AG08395 (cell line): ENCODE measurements at regions not wholly inside any gene's neighbourhood (a gene's known extent, or its start where the extent isn't known, plus 50 kb on each side); places are given as distances from the start of the nearest gene placed in this dataset.
"Not testable (repeated sequence)": the region's sequence is repeated elsewhere in the genome, so short reads cannot be mapped to it uniquely, and the experiment has no call there.

ENCODE experiments used
- DNase-seq: peaks from one replicate; pipeline ENCODE4 v3.0.0; 2012; ENCODE audit warnings: mixed read lengths, low spot score

DNA sequence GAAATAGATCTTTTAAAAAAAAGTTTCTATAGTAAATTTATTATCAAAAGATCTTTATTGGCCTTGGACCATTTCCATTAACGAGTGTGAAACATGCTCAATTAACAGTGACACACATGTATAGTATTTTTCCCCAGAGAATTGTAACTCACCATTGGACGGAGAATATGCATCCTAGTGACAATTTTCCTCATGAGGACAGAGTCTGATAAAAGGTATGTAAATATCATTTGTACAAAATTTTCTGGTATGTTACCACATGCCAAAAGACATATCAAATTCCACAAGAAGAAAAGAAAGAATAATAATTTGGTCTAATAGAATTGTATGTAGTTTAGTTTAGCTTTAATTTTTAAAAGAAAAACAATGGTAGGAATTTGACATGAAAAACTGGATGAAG lies 1096.0 kb upstream of the FLRT2 start:
- DNase-seq: no peak

DNA sequence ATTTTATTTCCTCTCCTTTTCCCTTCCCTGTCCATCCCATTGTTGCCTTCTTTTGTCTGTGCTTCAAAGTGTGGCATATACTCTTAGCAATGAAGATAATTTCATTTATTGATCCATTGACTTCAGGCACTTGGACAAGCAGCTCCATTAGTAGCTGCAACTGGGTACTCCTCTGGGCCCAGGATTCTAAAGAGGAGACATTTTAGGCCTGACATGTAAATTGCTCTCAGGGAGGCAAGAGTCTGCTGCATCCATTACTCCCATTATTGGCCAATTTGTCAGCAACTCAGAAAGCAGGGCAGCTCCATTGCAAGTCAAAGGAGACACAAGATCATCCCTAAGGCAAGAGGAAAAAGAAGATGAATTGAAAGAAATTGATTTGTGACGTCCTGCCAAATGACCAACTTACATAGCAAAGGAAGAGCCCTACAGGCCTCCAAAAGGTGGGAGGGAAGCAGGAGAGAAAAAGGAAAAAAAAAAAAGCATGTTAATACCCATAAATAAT lies 1094.1 kb upstream of the FLRT2 start:
- no peak for DNase-seq

DNA sequence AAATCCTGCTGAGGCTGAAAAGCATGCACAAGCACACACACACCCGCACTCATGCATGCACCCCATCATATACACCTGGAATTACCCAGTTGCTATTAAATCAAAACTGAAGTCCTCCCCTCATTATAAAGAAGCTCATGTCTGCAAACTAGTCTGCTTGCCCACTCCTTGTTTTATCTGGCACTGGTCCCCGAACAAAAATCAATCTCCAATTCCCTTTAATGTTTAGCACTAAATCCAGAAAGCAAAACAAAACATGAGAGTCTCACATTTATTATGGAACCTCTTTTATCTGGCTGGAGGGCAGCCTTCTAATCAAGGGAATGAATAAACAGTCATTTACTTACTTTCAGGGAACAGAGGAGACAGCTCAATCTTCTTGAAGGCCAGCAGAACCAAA lies 1093.4 kb upstream of the FLRT2 start:
- DNase-seq: no peak

DNA sequence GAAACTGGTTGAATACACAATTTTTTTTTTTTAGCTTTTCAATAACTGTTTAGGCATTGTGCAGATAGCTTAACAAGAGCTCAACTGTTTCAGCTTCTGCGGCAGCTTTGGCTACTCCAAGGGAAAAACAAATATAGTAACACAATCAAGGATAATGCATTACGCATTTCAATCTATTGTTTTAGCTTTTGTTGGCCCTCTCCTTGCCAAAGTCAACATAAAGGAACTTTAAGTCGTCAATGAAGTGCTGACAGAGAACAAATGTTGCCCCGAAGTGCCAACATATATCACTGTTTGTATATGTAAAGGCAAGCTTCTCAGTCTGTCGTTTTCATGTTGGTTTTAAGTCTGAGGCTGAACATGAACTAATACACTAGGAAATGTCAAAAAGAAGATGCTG lies 1087.4 kb upstream of the FLRT2 start:
- no peak for DNase-seq

DNA sequence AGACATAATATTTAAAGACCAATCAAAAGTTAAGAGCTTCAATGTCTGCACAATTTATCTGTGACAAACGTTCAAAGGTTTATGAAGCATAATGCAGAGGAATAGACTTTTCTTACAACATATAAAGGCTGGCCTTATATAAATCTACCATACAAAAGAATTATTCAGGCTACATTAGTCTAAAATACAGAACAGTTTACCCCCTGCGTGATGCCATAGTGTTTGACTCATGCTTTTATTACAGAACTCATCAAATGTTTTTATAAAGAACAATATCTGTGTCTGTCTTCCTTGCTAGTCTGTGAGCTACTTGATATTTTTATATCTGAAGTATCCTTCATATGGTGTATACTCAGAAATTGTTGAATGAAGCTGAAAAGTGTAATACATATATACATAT lies 1084.5 kb upstream of the FLRT2 start:
- DNase-seq: no peak

DNA sequence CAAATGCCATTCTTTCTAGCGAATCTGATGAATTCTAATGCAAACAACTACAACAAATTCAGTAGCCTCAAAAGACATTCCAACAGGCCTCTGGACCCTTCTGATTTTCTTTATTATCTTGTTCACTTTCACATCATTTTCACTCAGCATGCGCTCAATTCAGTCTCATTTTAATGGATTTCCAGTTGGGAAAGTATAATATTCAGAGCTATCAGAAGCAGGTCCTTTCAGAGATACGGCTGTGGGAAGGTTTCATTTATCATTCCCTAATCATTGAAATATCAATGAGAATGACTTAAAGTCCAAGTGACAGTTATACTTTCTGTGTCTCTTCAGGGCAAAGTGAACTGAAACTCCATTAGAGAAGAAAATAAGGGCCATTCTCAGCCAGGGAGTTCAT lies 1083.7 kb upstream of the FLRT2 start:
- no peak for DNase-seq

DNA sequence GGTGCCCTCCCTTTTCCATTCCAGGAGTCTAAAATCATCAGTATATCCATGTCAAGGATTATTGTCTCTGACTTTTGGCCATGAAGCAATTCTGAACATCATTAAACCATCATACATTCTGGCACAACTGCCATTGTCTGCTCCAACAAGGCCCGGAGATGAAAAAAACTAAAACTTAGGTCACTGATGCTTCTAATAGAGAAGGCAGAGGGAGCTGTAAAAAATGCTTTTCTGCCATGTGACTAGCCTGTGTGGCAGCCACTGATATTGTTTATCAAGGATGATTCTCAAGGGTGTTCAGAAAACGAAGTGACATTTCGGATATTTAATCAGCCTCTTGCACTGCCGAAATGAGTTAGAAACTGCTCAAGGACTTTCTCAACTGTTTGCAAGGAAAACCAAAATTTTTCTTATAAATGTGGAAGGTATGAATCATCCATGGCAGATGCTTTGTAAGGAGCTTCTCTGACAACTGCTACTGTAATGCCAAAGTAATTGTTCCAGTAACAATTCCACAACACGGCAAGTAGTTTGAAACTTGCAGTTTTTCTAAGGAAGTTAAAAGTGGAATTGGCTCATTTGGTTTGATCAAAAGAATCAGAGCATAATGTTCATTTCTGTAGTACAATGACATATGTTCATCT lies 1076.5 kb upstream of the FLRT2 start:
- peak; percentile 19 for DNase-seq

DNA sequence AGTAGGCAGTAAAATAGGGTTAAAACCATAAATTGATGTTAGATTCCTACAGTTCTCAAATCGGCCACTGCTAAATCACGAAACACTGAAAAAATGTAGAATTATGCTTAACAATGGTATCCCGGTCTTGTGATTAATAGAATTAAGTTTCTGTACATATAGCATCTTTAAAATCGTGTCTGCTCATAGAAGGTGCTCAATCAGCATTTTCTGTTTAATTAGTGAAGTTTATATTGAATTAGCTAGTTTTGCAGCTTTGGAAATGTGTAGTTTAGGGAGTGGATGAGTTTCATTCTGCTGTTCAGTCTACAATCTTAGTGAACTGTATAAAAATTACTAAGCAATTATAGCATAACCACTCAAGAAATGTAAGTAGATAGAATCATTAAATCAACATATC lies 1075.8 kb upstream of the FLRT2 start:
- no peak for DNase-seq

DNA sequence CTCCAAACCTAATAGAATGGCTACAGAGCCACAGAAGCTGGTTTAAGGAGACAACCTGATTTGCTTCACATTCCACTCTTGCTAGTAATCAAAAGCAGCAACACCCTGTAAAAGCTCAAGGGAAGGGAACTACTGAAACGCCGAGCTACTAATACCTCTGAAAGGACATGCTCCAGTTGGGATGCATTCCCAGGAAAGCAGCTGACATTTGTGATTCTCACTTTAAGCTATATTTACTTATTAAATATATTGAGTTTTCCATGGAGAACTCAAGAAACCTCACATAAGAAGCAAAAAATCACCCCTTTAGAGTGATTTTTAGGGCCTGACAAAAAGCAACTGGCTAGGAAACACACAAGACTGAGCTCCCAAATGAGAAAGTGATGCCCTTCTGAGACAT lies 1073.0 kb upstream of the FLRT2 start:
- no peak for DNase-seq

DNA sequence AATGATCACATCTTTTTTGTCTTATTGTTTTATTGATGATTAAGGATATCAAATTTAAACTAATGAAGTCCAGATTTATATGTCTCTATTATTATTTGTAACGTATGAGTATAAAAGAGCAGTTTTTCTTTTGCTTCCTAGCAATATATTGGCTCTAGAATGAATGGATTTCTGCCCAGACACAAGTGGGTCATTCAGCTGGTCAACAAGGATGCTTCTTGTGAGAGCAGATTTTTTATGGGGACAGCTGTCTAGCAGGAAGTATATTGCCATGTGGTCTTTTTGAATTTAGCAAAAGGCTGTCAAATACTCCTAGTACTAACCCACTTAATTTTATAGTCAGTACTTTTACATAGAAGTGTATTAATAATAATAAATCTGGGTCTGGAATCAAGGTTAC lies 1071.1 kb upstream of the FLRT2 start:
- DNase-seq: no peak

DNA sequence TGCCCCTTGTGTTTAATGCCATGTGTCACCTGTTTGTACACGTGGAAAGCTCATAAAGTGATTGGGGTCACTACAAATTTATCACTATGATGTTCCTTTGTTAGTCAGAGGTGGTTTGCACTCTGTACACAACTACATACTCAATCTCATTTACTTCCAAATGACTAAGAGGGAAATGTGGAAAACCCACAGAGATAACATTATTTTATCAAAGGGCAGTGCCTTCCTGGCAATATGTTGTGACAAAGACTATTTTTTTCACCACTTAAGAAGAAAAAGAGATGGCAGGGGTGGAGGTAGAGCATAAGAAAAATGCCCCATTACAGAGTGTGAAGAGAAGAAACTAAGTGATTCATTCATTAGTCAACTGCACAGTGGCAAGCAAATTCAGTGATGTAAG lies 1064.1 kb upstream of the FLRT2 start:
- DNase-seq: no peak

DNA sequence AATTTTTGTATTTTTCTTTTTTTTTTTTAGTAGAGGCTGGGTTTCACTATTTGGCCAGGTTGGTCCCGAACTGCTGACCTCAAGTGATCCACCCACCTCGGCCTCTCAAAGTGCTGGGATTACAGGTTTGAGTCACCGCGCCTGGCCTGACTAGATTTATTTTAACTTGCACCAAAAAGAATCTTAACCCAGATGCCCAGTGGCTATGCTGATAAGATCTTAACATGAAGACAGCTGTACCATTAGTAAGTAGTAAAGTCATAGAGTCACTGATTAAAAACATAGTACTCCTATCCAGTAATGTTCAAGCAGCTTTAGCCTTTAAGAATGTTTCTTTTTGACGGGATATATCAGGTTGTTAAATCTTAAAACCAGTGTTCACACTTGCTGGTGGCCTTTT lies 1061.8 kb upstream of the FLRT2 start:
- DNase-seq: no peak

DNA sequence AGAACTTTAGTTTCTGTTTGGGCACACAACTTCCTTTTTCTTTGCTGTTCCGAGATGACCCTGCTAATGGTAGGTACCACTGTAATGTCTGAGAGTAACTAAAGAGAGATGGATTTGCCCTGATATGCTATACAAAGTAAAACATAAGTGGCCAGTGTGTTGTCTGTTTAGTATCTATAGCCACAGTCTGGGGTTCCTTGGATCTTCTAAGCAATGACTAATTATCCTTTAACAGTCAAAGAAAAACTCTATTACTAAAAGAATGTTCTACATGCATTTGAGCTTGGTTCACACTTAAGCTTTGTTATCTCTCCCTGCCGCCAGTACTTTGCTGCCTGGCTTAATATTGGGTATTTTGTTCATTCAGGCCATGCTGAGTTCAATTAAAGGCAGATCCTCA lies 1051.9 kb upstream of the FLRT2 start:
- DNase-seq: no peak

DNA sequence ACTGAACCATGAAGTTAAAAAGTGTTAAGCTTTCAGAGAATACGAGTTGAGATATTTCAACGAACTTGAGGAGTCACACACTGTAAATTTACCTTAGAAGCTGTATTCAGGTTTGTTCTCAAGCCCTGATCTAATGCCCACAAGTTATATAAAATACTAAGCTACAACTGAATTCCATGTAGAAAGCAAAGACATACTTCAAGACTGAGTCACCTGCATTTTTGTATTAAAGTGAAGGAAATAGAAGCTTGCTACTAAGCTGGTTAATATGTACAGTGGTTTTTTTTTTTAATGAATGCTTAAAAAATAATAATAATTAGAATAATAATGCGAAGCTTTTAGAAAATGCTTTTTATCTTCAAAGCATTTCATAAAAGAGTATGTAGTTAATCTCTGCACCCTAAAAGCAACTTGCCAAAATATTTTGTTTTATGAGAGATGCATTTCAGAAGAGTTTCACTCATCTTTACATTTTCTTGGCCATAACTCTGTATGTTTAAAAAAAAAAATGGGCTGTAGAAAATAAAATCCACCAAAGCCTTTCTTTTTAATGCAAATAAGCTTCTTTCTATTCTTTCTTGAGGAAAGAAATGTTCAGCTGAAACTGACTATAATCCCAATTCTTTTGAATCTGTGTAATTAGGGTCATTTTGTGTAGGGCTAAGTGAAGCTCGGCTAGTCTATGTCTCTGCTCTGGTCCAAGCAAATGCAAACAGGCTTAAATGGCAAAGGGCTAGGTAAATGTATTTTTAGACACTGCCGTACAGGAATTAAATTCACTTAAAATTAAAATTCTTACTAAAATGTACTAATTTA lies 1047.5 kb upstream of the FLRT2 start:
- peak; percentile 56 for DNase-seq

DNA sequence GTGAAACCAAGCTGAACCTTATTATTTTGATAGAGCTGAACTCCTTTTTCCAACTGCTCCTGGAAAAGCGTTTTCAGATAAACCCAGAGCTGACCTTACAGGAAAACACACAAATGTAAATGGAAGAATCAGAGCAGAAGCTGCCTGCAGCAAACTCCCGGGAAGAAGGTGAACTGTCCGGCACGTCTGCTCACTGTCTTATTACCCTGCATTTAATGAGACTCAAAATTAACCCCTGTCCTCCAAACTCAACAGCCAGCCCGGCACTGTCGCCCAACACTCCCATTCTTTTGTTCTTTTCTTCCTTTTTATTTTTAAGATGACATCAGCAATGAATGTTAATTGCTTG lies 1046.9 kb upstream of the FLRT2 start:
- no peak for DNase-seq

DNA sequence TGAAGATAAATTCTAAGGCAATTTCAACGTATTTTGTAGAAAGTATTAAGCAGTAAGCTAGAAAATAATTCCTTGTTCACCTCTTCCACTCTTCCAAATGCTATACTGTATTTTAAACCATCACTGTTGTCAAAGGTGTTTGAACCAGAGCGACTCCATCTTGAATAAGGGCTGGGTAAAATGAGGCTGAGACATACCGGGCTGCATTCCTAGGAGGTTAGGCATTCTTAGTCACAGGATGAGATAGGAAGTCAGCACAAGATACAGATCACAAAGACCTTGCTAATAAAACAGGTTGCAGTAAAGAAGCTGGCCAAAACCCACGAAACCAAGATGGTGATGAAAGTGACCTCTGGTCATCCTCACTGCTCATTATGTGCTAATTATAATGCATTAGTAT lies 1045.7 kb upstream of the FLRT2 start:
- not testable (repeated sequence) for DNase-seq

DNA sequence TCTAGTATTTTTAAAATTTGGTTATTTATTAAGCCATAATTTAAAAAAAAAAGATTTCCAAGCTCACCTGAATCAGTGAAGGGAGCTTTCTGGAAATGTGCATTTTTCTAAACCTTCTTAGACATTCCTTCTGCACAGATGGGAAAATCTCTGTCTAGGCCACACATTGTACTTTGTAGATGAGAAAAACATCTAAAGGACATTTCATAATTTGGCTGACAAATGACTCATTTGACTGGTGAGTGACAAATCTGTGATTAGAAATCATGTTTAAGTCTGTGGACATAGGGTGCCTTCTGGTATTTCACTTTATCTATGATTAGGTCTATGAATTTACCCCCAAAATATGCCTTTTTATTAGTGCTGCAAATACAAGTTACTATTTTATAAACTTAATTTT lies 1044.9 kb upstream of the FLRT2 start:
- DNase-seq: no peak

DNA sequence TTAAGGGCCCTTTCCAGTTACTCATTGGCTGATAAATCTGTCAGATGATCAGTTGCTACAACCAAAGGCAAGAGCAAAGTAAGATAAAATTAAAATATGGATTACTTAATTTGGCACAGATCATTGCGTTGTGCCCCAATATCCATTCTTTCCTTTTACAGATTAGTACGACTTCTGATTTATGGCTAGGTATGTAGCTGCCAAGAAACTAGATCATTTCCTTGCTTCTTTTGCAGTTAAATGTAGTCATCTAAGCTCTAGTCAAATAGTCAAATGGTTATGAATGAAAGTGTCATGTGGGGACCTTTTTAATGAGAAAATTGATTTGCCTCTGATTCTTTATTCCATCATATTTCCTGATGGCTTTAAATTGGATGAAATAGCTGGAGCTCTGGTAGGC lies 1039.9 kb upstream of the FLRT2 start:
- DNase-seq: no peak

DNA sequence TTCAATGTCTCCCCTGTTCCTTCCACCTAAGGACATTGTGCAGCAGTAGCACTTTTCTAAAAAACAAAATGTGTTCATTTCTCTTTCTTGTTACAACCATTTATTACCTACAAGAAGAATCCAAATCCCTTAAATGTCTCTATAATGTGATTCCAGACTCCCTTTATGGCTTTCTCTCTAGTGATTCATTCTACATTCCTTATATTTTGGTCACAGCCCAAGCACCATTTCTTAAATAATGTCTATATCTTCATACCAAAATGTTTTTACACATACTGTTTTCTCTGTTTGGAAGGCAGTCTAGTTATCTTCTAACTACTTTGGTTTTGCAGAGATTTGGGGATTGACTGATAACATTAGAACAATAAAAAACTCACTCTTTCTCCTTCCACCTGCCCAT lies 1037.3 kb upstream of the FLRT2 start:
- no peak for DNase-seq

DNA sequence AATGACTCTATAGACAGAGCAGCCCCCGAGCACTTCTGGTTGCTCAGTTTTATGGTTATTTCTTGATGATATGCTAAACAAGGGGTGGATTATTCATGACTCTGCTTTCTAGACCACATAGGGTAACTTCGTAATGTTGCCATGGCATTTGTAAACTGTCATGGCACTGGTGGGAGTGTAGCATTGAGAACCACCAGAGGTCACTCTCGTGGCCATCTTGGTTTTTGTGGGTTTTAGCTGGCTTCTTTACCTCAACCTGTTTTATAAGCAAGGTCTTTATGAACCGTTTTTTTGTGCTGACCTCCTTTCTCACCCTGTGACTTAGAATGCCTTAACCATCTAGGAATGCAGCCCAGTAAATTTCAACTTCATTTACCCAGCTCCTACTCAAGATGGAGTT lies 1036.2 kb upstream of the FLRT2 start:
- no peak for DNase-seq

DNA sequence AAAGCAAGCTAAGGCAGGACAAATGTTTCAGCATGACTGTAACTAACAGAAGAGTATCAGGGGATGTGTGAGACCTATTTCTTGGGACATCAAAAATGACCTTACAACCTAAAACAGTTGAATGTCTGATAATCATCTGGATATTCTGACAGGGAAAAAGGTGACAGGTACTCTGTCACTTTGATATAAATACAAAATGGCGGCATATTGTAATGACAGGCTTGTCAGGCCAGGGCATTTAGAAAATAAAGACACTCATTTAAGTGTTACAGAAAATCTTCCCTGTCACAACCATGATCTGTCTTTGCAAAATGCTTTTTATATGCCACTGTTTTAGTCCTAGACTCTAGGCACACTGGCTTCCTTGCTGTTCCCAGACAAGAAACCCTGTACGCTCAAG lies 1033.3 kb upstream of the FLRT2 start:
- DNase-seq: no peak

DNA sequence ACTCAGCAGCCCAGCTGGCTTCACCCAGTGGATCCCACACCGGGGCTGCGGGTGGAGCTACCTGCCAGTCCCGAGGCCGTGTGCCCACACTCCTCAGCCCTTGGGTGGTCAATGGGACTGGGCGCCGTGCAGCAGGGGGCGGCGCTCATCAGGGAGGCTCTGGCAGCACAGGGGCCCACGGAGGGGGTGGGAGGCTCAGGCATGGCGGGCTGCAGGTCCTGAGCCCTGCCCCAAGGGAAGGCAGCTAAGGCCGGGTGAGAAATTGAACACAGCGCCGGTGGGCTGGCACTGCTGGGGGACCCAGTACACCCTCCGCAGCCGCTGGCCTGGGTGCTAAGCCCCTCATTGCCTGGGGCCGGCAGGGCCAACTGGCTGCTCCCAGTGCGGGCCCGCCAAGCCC lies 1017.1 kb upstream of the FLRT2 start:
- not testable (repeated sequence) for DNase-seq

DNA sequence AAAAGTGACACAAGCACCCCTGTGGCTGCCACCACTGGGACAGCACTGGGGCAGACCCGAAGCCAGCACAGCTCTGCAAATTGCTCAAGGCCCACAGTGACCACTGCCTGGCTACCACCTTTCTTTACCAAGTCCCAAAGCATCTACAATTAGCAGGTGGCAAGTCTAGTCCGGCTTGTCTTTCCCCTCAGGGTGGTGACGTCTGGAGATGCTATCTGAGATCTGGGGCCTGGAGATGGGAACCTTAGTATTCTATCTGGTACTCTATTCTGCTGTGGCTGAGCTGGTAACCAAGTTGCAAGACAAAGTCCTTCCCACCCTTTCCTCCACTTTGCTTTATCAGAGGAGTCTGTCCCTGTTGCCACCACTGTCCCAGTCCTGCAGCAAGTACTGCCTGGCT lies 1010.1 kb upstream of the FLRT2 start:
- no peak for DNase-seq
